TTC549 (cell line): ENCODE measurements at regions not wholly inside any gene's neighbourhood (a gene's known extent, or its start where the extent isn't known, plus 50 kb on each side); places are given as distances from the start of the nearest gene placed in this dataset.
"Not testable (repeated sequence)": the region's sequence is repeated elsewhere in the genome, so short reads cannot be mapped to it uniquely, and the experiment has no call there.

Source experiments
- FAIRE-seq: peaks from 2 replicates; lab custom pipeline; 2012; peaks lifted over from hg19 to GRCh38; lab: Jason Lieb, UNC

DNA sequence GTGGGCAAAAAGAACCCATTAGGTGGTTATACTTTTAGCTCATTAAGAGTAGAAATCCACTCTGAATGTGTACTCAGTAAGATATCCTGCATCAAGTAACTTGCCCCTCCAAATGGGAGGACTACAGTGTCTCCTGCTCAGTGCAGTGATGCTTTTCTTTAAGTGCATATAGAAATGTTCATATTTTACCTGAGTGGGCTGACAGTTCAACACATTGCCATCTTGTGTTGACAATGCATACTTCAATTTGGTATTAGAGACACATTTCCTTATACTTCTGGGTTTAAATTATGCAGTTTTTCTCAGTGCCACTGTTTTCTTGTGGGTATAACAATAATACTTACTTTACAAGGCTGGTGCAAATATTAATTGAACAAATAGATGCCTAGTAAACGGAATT lies 318.6 kb upstream of the TMPRSS15 start:
- no peak for FAIRE-seq

- no peak for FAIRE-seq
These were observed 319.6 kb upstream of the TMPRSS15 start for GRCh38 chr21:18723171-18723570.

DNA sequence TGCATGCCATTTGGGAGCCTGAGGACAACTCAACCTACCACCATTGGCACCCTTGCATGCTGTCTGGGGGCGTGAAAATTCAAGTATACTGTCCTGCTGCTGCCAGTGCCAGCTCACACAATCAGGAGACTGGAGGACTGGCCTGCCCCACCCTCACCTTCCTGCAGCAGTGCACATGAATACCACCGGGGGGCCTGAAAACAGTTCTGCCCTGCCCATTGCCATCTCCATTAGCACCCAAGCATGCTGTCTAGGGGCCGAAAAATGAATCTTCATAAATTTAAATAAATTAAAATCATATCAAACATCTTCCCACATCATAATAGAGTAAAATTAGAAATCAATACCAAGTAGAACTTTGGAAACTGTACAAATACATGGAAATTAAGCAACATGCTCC lies 322.1 kb upstream of the TMPRSS15 start:
- no peak for FAIRE-seq

DNA sequence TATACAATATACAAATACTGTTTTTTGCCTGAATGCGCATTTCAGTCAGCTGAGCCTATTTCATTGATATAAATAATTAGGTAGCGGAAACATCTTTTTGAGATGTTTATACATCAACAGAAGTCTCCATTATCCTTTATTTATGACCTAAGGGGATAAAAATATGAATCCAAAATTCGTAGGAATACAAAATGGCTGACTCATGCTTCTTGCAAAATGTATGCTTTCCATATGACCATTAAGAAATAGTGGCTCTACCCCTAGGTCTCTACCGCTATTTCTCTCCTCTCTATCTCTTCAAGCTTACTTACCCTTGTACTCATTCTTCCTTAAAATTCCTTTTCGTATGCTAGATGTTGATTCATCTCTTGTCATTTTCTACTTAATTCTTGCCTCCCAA lies 338.4 kb upstream of the TMPRSS15 start:
- no peak for FAIRE-seq

GRCh38 chr21:18743531-18743930 lies 339.9 kb upstream of the TMPRSS15 start:
- FAIRE-seq, result no peak

GRCh38 chr21:18744840-18745239 lies 341.3 kb upstream of the TMPRSS15 start:
- FAIRE-seq, result no peak

GRCh38 chr21:18752894-18753293 lies 349.3 kb upstream of the TMPRSS15 start:
- FAIRE-seq, result not testable (repeated sequence)

- FAIRE-seq, result not testable (repeated sequence)
These were observed 352.7 kb upstream of the TMPRSS15 start for GRCh38 chr21:18756272-18756671.

- FAIRE-seq, result no peak
These were observed 355.7 kb upstream of the TMPRSS15 start for GRCh38 chr21:18759267-18759666.

GRCh38 chr21:18759751-18760161 lies 356.2 kb upstream of the TMPRSS15 start:
- FAIRE-seq, result no peak

- no peak for FAIRE-seq
These were observed 356.7 kb upstream of the TMPRSS15 start for GRCh38 chr21:18760247-18760646.

DNA sequence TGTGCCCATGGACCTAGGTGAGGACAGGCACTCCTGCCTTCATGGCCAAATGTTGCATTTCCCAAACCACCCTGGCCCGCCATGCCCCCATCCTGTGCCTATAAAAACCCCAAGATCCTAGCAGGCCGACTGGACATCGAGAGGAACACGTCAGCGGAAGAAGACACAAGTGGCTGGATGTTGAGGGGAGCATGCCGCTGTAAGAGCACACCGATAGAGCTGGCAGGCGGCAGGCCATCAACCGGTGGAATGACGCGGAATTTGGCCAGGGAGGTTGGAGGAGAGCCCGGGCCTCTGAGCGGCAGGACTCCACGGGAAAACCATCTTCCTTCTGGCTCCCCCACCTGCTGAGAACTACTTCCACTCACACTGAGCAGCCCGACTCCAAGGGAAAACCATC lies 361.1 kb upstream of the TMPRSS15 start:
- FAIRE-seq, result no peak

GRCh38 chr21:18769599-18769998 lies 366.0 kb upstream of the TMPRSS15 start:
- no peak for FAIRE-seq

- no peak for FAIRE-seq
These were observed 368.3 kb upstream of the TMPRSS15 start for GRCh38 chr21:18771845-18772380.

GRCh38 chr21:18772404-18772803 lies 368.8 kb upstream of the TMPRSS15 start:
- FAIRE-seq, result no peak

DNA sequence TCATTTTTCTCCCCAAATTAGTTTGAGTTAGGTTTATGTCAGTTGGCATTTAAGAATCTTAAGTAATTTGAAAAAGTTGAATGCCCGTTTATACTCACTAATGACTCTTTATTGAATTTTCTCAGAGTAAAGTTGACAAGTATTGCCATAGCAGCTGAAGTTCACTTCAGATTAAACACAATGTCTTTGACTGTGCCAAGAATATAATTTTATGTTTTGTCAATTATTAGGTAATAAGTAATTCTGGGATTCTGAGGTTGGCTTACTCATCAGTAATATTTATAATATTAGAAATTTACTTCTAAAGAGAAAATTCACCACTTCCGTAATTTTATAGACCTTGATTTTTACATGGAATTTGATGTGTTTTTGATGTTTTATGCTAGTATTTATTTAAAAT lies 369.3 kb upstream of the TMPRSS15 start:
- no peak for FAIRE-seq

- no peak for FAIRE-seq
These were observed 373.4 kb upstream of the TMPRSS15 start for GRCh38 chr21:18776936-18777335.

- no peak for FAIRE-seq
These were observed 379.1 kb upstream of the TMPRSS15 start for GRCh38 chr21:18782721-18783120.

DNA sequence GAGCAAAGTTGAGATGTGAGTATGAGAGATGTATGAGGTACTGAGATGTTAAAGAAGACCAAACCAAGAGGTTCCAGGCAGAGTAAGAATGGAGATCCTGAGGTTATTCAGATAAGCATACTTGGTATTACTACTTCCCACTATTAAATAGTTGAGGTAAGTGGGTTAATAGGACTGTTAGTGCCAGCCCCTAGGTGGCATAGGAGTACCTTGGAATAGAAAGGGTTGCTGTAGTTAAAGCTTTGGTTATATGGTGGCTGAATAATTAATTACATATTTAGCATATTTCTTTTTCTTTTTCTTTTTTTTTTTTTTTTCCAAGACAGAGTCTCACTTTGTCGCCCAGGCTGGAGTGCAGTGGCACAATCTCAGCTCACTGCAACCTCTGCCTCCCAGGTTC lies 397.9 kb upstream of the TMPRSS15 start:
- no peak for FAIRE-seq

- no peak for FAIRE-seq
These were observed 400.0 kb upstream of the TMPRSS15 start for GRCh38 chr21:18803624-18804023.

- FAIRE-seq, result no peak
These were observed 406.6 kb upstream of the TMPRSS15 start for GRCh38 chr21:18810136-18810535.

GRCh38 chr21:18812308-18812707 lies 408.7 kb upstream of the TMPRSS15 start:
- FAIRE-seq, result no peak

DNA sequence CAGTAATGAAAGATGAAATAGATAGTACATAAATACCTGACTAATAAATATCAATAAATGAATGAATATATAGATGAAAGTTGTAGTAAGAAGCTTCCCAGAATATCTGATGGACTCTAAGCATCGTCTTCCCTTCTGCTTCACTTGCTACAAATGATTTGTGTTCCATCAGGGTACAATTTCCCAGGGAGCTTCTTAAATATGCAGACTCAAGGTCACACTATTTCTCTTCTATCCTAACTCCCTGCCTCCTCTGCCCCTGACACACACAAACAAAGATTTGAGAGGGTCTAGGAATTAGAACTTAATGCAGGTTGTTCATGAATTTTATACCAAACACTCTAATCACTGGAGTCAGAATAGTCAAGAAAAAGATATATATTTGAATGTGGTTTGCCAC lies 415.9 kb upstream of the TMPRSS15 start:
- no peak for FAIRE-seq

- FAIRE-seq, result no peak
These were observed 423.0 kb upstream of the TMPRSS15 start for GRCh38 chr21:18826562-18826961.
